ENCODE measurements at regions not wholly inside any gene's neighbourhood (a gene's known extent, or its start where the extent isn't known, plus 50 kb on each side); places are given as distances from the start of the nearest gene placed in this dataset.
"Not testable (repeated sequence)": the region's sequence is repeated elsewhere in the genome, so short reads cannot be mapped to it uniquely, and the experiment has no call there.

GRCh38 chr1:163645676-163646075 lies 323.9 kb downstream of the NUF2 start:
- H3K36me3 ChIP-seq (ENCODE audit: control insufficient read depth, insufficient read depth, low read length); H2BK15ac ChIP-seq (ENCODE audit: low read depth, low read length); H4K5ac ChIP-seq (ENCODE audit: low read depth, low read length); H3K4ac ChIP-seq (ENCODE audit: low read depth, low read length); H3K23ac ChIP-seq (ENCODE audit: low read depth, low read length); H3K4me3 ChIP-seq (ENCODE audit: insufficient read depth, low read depth, low read length); POLR2A ChIA-PET (ENCODE audit: unreplicated experiment); H3K4me1 ChIP-seq (ENCODE audit: control insufficient read depth, insufficient read depth, low read length); in situ Hi-C loops (cut with MboI; ENCODE audit: low sequenced_read_pairs); H2BK5ac ChIP-seq (ENCODE audit: low read depth, low read length, poor library complexity, severe bottlenecking); ATAC-seq (ENCODE audit: low read depth); H2BK20ac ChIP-seq (ENCODE audit: low read depth, low read length); H3K9me1 ChIP-seq (ENCODE audit: insufficient read depth, low read length); H4K20me1 ChIP-seq (ENCODE audit: insufficient read depth, low read length); BruUV-seq (replicated peaks); CTCF ChIA-PET; H3K4me2 ChIP-seq (ENCODE audit: low read depth, low read length); H3K14ac ChIP-seq (replicated peaks; ENCODE audit: low read depth, low read length); H3K56ac ChIP-seq (ENCODE audit: extremely low read depth, insufficient read depth, low read length); H3K18ac ChIP-seq (ENCODE audit: low read depth, low read length); H3K27ac ChIP-seq (ENCODE audit: insufficient read depth, low read length); H2AK5ac ChIP-seq (ENCODE audit: low read depth, low read length); DNase-seq; H2AK9ac ChIP-seq (replicated peaks; ENCODE audit: low read depth, low read length, poor library complexity); H2BK120ac ChIP-seq (ENCODE audit: low read depth, low read length); H3K27me3 ChIP-seq (ENCODE audit: control insufficient read depth, insufficient read depth, low read length); H3K9me3 ChIP-seq (ENCODE audit: control insufficient read depth, insufficient read depth, low read length); intact Hi-C loops (cut with micrococcal nuclease); H4K91ac ChIP-seq (ENCODE audit: insufficient read depth, low read depth, low read length); H3K9ac ChIP-seq (ENCODE audit: low read depth, low read length); H2AFZ ChIP-seq (replicated peaks; ENCODE audit: low read length, poor library complexity); H3K79me1 ChIP-seq (ENCODE audit: low read depth in 1 of 2, low read length in 2 of 2); dilution Hi-C loops (cut with HindIII; ENCODE audit: low sequenced_read_pairs, unreplicated experiment); H4K8ac ChIP-seq (ENCODE audit: low read depth in 2 of 2, low read length in 2 of 2): not testable (repeated sequence)
- 100% methylated on average over 4 of the region's 25 CpGs; no CpG with 5 or more reads in 1 of the 2 experiments for WGBS, 2 experiments (ENCODE audit: extremely low coverage in 2 of 2, insufficient read length in 1 of 2)

Measured in IMR-90 (cell line).